ENCODE measurements at regions not wholly inside any gene's neighbourhood (a gene's known extent, or its start where the extent isn't known, plus 50 kb on each side); places are given as distances from the start of the nearest gene placed in this dataset.

DNA sequence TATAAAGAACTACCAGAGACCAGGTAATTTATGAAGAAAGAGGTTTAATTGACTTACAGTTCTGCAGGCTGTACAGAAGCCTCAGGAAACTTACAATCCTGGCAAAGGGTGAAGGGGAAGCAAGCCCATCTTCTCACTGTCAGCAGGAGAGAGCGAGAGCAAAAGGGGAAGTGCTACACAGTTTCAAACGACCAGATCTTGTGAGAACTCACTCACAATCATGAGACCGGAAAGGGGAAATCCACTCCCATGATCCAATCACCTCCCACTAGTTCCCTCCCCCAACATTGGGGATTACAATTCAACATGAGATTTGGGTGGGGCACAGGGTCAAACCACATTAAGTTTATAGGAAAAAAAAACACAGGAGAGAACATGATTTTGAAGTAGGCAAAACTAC, 222.1 kb upstream of the SHH start:
- TF ChIP-seq POLR2AphosphoS5 (IDR thresholded peaks at IDR 0.05; ENCODE audit: low read depth, low read length) (no peak), POLR2A (IDR thresholded peaks at IDR 0.05; ENCODE audit: low read depth, low read length) (no peak)
